GM04503 (cell line): ENCODE measurements at regions not wholly inside any gene's neighbourhood (a gene's known extent, or its start where the extent isn't known, plus 50 kb on each side); places are given as distances from the start of the nearest gene placed in this dataset.
"Not testable (repeated sequence)": the region's sequence is repeated elsewhere in the genome, so short reads cannot be mapped to it uniquely, and the experiment has no call there.

Experiments used
- DNase-seq: peaks from one replicate; pipeline ENCODE4 v3.0.0-alpha.2; 2012; ENCODE audit warnings: low read depth

- no peak for DNase-seq
Observed at GRCh38 chrX:140337263-140337662, 167.6 kb downstream of the SOX3 start.

DNA sequence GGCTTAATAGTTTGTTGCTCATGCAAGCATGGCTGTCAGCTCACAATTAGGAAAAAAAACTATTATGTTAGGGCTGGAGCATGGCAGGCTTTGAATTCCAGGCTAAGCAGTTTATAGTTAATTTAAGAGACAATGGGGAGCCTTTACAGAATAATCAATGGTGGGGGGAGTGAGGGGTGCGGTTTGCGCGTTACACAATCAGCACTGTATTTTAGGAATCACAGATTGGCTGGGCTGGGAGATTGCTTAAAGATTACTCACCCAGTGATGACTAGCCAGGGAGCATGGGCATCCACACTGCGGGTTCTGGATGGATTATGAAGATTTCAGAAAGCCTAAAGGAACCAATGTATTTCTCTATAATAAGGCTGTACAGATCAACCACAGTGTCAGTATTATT is 186.6 kb downstream of the SOX3 start:
- no peak for DNase-seq

GRCh38 chrX:140317462-140317861 is 187.4 kb downstream of the SOX3 start:
- no peak for DNase-seq

- no peak for DNase-seq
Observed at GRCh38 chrX:140298960-140299825, 205.7 kb downstream of the SOX3 start.

DNA sequence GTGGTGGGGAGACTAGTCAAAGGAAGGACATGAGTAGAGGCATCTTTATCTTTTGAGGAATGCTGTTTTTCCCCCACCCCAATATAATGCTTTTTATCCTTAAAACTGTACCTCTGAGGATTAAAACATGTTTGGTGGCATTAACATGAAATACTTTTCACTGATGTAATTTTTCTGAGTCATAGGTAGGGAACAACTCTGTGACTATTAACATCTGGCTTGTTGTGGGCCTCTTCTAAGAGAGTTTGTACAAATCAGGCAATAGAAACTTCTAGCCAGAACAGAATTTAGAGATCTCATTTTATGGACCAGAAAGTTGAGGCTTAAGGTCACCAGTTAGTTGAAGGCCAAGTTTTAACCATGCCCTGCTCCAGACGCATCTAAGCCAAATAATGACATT is 207.6 kb downstream of the SOX3 start:
- no peak for DNase-seq

- DNase-seq = no peak
Observed at GRCh38 chrX:140292961-140293360, 211.9 kb downstream of the SOX3 start.

DNA sequence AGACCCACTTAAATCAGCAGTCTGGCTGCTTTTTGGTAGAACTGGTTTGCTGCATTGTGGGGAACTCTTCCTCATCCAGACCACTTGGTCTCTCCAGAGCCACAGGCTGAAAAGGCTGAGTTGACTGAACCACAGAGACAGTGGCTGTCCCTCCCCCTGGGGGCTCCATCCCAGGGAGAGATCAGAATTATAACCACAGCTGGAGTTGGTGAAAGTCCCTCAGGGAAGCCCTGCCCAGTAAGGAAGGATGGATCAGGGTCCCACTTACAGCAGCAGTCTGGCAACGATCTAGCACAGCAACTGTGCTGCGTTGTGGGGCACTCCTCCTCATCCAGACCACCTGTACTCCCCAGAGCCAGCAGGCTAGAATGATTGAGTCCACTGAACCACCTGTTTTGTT is 212.7 kb downstream of the SOX3 start:
- DNase-seq = no peak

DNA sequence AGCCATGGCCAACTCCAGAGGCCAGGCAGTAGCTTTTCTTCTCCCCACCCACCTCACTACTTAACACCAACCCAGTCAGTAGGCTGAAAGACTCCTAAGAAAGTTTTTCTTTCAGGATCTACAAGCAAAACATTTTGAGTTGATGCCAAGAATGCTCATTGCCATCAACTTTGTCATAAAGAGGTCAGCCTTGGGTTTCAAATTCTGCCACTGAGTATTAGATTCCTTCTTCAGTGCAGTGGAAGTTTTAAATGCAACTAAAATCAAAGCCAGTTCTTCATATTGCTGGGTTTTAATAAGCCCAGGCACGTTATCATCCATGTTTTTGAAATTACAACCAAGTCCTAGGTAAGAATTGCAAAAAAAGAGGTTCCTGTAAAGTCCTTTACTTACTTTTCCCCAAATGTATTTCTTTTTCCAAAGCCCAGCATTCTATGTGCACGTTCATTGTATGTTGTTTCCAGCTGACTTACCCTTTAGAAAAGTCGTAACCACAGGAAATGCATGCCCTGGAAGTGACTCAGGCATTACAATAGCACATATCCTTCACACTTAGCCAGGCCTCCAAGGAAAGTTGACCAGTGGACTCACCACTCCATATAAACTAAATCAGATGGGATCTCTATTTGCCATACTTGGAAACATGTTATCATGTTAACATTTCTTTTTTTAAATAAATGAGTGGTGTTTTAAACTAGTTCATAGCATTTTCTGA is 229.9 kb downstream of the SOX3 start:
- peak; percentile 3 for DNase-seq

- DNase-seq = no peak
Observed at GRCh38 chrX:140273921-140274320, 230.9 kb downstream of the SOX3 start.

DNA sequence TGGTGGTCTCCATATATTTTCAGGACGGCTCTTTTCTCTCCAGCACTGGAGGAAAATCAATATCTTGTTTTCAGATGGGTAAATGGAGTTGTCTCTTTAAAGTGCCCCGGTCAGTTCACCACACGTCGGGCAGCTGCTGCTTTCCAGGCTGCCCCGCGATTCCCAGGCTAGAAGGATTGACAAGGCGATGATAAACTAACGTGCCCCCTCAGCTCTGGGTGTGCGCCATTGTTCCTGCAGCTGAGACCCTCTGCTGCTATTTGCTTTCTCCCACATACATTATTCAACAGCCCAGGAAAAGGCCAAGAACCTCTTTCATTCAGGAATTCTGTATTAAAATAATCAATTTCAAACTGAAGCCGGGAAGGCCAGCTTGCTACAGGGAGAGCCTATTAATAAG is 254.5 kb downstream of the SOX3 start:
- no peak for DNase-seq

DNA sequence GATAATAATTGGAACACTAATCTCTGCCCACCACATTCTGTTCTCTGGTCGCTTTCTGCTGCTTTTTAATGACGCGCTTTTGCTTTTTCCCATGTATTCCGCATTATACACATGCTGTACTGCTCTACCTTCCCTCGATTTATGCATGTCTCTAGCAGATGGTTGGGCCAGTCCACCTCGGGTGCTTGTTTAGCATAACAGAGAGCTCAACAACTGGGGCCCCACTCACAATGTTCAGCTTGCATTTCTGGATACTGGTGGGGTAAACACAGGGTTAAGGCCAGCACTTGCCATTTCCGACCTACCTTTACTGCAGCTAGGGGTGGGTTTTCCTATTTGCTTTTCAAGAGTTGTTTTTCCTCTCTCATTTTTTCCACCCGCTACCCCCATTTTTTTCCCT is 255.8 kb downstream of the SOX3 start:
- DNase-seq = no peak

GRCh38 chrX:140229191-140229590 is 263.9 kb upstream of the CXorf66 start:
- DNase-seq = no peak

- DNase-seq = not testable (repeated sequence)
Observed at GRCh38 chrX:140226037-140226436, 260.7 kb upstream of the CXorf66 start.

DNA sequence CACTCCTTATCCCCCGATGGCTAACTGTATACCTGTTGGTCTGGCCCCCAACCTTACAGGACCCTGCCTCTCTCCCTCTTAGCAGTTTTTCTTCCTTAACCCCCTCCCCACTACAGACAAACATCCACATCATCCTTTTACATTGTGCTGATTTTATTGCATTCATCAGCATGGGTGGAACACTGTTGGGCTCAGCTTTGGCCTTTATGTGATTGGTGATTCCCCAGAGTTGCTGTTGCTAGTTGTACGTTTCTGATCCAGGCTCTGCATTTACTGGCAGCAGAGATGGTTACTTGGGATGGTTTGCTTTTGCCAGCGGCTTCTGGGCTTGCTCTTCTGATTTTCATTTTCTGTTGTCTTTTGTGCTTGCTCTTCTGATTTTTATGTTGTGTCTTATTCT is 250.6 kb upstream of the CXorf66 start:
- DNase-seq = not testable (repeated sequence)

DNA sequence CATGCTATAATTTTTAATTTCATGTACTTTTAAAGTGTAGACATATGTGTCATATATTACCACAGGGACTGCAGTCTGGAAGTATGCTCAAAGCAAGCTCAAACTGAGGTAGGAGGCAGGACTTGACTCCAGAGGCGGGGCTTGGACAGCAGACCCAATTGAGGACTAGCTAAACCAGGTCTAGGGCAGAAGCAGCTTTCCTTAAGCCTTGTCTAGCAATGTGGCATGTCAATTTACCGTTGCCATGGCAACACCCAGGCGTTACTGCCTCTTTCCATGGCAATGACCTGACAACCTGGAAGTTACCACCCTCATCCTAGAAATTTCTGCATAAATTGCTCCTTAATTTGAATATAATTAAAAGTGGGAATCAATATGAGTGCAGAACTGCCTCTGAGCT is 249.2 kb upstream of the CXorf66 start:
- not testable (repeated sequence) for DNase-seq

- no peak for DNase-seq
Observed at GRCh38 chrX:140206657-140207056, 241.3 kb upstream of the CXorf66 start.

GRCh38 chrX:140190441-140191108 is 225.3 kb upstream of the CXorf66 start:
- no peak for DNase-seq

DNA sequence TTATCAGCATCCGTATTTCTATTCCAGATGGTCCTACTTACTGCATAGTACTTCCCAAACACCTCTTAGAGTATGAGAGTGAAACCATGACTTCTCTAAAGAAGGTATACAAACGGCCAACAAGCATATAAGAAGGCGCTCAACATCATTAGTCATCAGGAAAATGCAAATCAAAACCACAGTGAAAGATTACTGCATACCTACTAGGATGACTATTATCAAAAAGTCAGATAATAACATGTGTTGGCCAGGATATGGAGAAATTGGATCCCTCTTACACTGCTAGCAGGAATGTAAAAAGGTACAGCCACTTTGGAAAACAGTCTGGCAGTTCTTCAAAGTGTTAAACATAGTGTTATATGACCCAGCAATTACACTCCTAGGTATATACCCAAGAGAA is 215.3 kb upstream of the CXorf66 start:
- no peak for DNase-seq

DNA sequence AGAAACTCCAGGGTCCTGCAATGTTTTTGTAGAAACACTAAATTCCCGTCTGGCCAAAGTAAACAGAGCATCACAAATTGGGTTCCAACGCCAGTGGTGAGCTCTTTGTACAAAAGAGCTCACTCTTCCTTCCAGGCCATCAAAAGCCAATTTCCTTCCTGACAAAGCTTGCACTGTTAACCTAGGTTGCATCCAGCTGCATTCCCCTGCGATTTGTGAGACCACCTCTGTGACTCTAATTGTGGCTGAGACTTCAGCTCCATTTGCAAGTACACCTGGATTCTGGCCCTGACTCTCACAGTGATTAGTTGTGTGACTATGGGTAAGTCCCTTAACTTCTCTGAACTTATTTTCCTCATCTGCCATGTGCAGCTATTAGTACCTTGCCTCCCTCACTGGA is 212.5 kb upstream of the CXorf66 start:
- DNase-seq = no peak

GRCh38 chrX:140172401-140172800 is 207.1 kb upstream of the CXorf66 start:
- DNase-seq = no peak

- DNase-seq = no peak
Observed at GRCh38 chrX:140167551-140167950, 202.2 kb upstream of the CXorf66 start.

- no peak for DNase-seq
Observed at GRCh38 chrX:140165849-140166248, 200.5 kb upstream of the CXorf66 start.

- no peak for DNase-seq
Observed at GRCh38 chrX:140164391-140164790, 199.1 kb upstream of the CXorf66 start.
